GM21390 (cell line): ENCODE measurements at regions not wholly inside any gene's neighbourhood (a gene's known extent, or its start where the extent isn't known, plus 50 kb on each side); places are given as distances from the start of the nearest gene placed in this dataset.

Experiments used
- ATAC-seq: cut with Tn5 transposase; IDR thresholded peaks from one replicate; pipeline ENCODE4 v1.9.1; 2021; ENCODE audit not compliant: unreplicated experiment

DNA sequence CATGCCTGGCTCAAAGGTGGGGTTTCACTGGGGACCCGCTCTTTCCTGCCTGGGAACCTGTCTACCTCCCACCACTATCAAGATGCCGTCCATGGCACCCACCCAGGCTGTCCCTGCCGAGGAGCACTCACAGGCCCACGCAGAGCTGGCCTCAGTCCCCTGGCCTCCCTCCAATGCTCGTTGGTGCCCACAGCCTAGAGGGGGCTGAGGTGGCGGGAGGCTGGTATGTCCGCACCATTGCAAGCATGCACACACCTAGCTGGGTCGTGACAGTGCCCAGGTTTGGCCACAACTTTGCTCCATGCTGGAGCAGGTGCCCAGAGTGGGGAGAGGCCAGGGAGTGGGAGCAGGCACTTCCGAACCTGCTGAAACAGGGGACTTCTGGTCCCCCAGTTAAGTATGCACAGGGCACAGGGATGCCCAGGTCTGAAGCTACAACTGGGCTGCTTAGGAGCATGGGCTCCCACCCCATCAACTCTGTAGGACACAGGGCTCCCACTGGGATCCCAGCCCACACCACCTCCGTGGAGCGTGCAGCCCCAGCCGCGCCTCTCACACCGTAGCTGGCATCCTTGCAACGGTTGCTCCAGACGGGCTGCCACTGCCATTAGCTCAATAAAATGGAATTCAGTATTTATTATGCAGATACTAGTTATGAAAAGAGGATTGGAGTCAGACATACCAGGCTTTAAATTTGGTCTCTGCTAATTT lies 1376.1 kb upstream of the TENM3 start:
- ATAC-seq, result no peak

- ATAC-seq, result no peak
Measured at GRCh38 chr4:180870623-180871022, 1372.6 kb upstream of the TENM3 start.

DNA sequence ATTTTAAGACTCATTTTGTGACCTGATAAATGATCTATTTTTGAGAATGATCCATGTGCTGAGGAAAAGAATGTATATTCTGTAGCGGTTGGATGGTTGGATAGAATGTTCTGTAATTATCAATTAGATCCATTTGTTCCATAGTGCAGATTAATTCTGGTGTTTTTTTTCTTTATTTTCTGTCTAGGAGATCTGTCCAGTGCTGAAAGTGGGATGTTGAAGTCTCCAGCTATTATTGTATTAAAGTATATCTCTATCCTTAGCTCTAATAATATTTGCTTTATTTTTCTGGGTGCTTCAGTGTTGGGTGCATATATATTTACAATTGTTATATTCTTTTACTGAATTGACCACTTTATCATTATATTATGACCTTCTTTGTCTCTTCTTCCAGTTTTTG lies 1344.9 kb upstream of the TENM3 start:
- no peak for ATAC-seq

DNA sequence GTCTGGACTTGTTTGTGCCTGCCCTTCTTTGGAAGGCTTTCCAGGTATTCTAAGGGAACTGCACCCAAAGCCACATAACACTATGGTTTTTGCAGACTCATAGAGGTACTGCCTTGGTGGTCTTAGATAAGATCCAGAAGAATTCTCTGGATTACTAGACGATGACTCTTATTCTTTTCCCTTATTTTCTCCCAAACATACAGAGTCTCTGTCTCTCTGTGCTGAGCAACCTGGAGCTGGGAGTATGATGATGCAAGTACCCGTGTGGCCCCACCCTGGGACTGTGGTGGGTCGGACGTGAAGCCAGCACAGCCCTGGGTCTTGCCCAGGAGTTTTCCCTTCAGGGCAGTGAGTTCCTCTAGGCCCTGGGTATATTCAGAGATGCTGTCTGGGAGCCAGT lies 1342.4 kb upstream of the TENM3 start:
- ATAC-seq, result no peak

DNA sequence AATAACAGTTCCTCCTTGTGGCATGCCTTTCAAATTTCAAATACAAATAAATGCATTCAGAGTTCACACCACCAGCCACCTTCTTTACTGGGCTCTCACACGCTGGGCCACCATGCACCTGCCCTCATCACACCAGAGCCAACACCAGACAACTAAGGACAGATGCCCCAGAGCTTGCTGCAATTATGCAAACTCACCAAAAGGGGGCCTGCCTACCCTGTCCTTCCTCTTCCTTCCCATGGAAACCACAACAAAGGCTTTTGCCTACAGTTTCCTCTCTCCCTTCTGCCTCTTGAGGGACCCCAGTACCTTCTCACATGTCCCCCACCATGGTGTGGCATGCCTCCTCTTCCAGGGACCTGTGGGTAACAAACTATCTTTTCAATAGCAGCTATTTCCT lies 1333.9 kb upstream of the TENM3 start:
- ATAC-seq, result no peak

GRCh38 chr4:180913750-180914149 lies 1329.5 kb upstream of the TENM3 start:
- ATAC-seq, result no peak

DNA sequence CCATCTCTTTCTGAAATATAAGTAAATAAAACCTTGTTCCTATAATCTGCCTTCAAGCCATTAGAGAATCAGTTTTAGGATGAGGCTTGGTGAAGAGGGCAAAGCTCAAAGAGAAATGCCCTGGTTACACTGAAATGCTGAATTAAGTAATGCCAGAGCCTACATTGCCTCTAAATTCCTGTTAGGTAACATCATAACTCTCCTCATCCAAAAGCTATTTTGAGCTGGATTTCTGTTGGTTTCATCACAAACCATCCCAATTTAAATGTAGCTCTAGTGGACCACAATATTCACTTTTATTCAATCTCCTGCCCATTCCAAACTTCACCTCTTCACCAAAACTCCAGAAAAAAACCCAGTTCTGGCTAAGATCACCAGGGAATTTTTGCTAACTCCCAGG lies 1319.7 kb upstream of the TENM3 start:
- ATAC-seq, result no peak

DNA sequence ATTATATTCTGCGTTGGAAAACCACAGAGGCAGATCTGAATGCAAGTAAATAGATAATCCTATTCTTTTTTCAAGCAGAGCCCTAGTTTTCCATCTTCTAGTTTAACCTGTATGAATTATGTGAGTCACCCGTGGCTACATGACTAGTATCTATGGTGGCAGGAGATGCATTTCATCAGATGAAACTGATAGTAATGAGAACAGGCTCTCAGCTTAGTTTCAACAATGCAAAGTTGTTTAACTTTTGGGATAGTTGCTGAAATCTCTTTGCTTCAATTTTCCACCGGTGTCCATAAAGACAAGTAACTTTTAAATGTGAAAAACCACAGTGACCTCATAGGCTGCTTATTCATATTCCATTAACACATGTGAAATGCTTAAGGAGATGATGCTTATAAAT lies 1317.4 kb upstream of the TENM3 start:
- no peak for ATAC-seq

DNA sequence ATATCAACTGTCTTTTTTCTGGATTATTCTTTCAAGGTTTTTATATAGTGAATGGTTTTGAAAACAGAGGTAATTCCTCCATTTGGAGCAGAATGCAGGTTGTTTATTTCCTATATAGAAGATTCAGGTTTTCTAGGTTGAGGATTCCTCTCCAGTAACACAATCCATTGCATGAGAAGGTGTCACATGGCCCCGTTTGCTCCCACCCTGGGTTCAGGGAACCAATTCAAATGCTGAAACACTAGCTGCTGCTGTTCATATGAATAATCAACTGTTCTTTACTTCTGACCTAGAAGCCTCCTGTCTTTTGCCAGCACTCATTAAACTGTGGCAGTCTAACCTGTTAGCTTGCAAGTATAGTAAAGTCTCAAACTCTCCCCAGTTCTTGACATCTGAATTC lies 1316.9 kb upstream of the TENM3 start:
- no peak for ATAC-seq

DNA sequence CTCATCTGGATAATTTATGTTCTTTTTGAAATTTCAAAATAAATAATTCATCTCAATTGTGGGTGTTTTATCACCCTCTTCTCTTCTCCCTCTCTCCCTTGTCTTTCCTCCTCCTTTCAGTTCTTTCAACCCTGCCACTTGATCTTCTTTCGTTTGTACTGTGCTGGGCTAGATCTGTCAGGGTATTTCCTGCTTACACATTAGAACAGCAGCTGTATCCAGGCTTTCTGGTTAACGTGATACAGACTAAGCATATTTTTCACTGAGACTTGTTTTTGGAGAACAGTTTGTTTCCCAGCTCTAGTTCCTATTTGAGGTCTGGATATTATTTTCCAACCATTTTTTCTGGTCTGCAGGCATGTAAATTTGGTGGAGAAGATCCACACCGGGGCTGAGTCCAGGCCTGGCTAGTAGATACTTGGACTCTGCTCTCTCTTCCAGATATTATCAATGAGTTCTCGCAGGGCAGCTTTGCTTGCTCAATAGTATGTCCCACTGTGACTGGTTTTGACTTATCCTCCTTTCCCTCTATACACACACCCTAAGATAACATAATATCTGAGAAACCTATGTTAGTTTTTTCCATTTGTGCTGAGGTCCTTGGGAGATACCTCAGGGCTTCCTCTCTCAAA lies 1310.7 kb upstream of the TENM3 start:
- no peak for ATAC-seq

DNA sequence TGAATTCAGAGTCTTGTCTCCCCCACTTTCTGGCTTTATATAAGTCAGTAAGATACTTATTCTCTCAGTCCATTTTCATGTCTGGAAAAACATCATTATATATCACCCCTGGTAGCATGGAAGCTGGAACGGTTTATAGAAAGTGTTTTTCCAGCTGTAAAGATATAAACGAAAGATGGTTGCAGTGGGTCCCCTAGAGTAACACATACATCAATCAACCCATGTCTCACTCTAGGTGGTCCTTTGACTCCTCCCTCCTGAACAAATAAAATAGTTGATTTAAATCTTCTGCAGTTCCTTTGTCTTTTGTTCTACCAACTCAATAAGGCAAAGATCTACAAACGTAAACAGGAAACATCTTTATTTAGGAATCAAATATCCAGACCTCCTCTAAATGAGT lies 1306.1 kb upstream of the TENM3 start:
- ATAC-seq, result no peak

- ATAC-seq, result no peak
Measured at GRCh38 chr4:180940680-180941079, 1302.5 kb upstream of the TENM3 start.

DNA sequence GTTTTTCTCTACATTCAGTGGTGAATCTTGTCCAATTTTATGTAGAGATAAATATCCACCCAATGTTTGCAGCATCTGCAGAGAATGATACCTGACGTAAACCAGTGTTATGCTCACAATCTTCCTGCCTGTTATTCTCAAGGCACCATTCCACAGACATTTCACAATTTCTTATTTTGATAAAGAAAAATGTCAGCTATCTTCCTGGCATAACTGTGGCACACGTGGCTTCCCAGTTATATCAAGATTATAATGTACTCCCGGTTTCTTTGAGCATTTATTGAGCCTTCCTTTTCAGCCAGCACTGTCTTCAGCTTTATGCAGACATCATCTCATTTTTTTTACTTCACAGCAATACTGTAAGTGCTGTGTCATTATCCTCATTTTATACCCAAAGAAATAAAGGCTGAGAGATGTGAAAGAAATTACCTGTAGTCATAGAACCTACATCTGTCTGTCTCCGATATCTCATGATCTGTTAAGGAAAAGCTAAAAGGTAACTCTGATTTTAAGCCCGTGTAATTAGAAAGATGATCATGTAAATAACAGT lies 1300.8 kb upstream of the TENM3 start:
- no peak for ATAC-seq

DNA sequence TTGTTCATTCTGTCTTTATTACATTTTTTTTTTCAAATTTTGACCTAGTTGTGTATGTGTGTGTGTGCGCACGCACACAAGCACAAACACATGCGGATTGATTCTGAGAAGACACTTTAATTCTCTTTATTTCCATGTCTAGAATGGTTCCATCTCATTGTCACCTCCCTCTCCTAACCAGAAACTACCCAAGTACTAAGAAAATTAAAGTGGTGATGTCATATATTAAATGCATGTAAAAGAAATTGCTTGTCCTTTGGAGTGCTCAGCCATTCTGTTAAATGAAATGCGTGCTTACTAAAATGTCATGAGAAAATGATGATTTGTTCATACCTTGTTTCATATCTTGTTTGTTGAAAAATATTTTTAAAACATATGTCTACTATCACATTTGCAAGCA lies 1297.0 kb upstream of the TENM3 start:
- ATAC-seq, result no peak

DNA sequence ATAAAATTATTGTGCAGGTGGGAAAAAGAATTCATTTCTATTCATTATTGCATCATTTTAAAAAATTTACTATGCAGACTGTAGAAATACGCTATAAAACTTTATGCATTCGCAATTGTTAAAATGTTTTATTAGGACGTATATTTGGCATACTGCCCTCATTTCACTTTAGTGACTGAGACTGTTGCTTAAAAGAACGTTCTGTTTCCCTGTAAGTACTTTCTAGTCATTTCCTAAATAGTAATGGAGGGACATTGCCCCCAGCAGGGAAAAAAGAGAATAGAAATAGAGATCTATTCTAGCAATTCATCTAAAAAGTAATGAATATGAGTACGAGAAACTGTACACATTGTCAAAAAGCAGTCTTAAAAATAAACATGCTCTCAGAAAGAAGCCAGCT lies 1295.8 kb upstream of the TENM3 start:
- ATAC-seq, result no peak

GRCh38 chr4:180949424-180950213 lies 1293.6 kb upstream of the TENM3 start:
- no peak for ATAC-seq

GRCh38 chr4:180950377-180950776 lies 1292.8 kb upstream of the TENM3 start:
- no peak for ATAC-seq

DNA sequence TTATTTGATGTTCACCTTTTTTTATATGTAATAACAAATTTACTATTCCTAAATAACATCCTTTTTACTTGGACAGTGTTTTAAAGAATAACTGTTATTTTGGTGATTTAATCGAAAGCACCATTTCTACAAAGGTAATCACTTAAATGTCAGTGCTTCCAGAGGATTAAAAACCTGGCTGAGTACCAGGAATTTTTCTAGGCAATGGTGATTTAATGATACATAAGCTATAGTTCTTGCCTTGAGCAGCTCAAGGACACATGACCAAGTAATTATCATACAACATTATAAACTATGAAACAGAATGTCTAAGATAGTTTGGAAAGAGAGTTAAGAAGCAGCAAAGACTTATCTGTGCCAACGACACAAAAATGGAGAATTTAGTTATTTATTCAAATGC lies 1291.9 kb upstream of the TENM3 start:
- ATAC-seq, result no peak

- no peak for ATAC-seq
Measured at GRCh38 chr4:180953572-180953971, 1289.6 kb upstream of the TENM3 start.

DNA sequence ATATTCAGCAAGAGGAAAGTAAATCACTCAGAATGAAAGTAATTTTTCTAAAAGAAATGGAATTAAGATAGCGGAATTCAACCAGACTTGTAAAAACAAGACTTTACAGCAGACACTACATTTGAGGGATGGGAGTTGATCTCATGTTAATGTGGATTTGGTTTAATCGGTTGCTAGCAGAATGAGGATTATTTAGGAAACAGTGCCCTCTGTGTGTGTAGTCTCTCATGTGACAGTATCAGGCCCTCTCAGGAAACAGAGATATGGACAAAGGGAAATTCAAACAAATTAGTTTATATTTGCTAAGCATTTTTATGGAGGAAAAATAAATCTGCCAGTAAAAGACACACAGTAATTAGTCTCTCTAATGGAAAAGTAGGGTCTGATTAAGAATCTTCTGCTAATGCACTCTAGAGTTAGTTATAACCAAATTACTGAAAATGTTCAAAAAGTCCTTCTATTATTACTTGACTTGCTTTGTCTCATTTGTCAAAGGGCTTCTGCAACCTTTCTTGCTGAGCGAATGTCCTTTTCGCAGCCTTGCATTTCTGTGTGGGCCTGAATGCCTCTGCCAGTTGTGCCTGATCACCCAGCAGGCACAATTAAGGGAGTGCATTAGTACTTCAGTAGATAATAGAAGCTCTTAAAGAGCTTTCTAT lies 1282.3 kb upstream of the TENM3 start:
- ATAC-seq, result no peak

- no peak for ATAC-seq
Measured at GRCh38 chr4:180962268-180962667, 1280.9 kb upstream of the TENM3 start.
